ENCODE measurements at regions not wholly inside any gene's neighbourhood (a gene's known extent, or its start where the extent isn't known, plus 50 kb on each side); places are given as distances from the start of the nearest gene placed in this dataset.

- no peak for DNase-seq
These were observed 345.2 kb downstream of the USP25 start for GRCh38 chr21:16074950-16075489.

- DNase-seq: no peak
These were observed 346.0 kb downstream of the USP25 start for GRCh38 chr21:16075649-16076282.

- DNase-seq: no peak
These were observed 346.7 kb downstream of the USP25 start for GRCh38 chr21:16076465-16076864.

GRCh38 chr21:16078382-16078781 is 348.6 kb downstream of the USP25 start:
- DNase-seq: no peak

DNA sequence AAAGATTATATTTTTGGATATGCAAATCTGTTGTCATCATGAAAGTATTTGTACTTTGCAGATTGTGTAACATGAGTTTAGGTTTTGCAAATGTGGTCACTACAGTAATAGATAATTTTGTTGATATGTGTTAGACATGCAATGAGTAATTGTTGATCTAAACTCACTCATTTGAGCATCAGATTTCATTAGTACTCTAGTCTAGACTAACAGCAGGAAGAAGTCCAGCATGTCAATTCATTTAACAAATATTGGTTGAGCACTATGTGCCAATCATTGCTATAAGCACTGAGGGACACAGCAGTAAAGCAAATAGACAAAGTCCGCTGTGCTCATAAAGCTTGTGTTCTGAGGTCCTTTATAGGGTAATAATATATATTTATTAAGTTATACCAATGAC is 350.0 kb downstream of the USP25 start:
- no peak for DNase-seq

- DNase-seq: no peak
These were observed 351.5 kb downstream of the USP25 start for GRCh38 chr21:16081304-16081703.

DNA sequence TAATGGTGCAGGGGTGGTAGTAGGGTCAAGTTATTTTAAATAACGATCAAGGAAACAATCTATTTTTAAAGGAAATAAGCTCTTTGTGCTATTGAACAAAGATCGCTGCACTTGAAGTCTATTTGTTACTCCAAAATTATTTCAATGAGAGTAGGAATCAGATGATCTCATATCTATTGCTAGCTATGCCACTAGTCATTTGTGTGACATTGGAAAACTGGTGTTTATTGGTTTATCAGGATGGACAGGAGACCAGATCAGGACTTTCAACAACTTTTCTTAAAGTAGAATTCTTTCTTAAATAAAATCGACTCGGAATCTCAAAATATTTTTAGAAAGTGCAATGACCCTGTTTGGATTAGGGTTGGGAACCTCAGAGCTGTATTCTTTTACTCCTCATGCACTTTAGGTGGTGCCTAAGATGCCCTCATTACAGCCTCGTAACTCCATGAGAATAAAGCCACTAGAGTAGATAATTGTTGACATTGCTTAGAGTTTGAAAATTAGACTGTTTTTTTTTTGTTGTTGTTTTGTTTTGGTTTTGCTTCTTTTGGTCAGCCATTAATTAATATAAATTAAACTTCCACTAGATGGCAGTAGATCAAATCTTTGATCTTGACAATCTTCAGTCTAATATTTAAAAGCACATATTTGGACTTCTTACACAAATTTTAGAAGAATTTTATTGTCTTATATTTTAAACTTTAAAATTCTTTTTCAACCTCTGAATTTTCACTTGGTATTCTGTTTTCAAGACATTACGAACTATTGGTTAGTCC is 352.4 kb downstream of the USP25 start:
- DNase-seq: no peak

- DNase-seq: no peak
These were observed 355.1 kb downstream of the USP25 start for GRCh38 chr21:16084776-16085364.

DNA sequence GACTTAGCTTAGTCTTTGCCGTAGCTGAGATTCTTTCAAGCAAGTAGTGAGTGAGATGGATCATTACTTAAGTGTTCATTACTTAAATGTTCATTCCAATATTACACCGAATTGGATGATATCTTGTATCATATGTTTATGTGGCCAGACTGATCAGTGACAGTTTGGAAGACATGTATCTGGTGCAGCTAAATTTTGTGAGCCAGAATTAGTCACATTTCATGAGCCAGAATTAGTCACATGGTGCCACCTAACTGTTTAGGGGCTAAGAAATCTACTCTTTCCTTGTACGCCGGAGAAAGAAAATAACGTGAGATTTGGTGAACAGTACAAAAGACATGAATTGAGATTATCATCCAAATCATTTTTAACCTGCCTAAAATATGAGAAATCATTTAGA is 355.6 kb downstream of the USP25 start:
- DNase-seq: no peak

DNA sequence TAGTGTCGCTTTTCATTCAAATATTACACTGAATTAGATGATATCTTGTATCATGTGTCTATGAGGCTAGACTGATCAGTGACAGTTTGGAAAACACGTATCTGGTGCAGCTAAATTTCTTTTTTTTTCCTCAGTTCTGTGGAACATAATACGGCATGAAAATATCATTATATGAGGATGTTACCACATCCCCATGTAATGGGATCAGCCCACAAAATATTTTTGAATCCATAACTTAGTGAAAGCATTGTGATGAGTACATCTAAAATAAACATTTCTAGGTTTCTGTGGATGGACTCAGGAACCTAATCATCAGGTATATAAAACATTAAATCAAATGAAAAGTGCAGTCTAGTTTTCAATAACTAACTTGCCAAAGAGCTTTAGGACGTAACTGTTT is 356.3 kb downstream of the USP25 start:
- DNase-seq: no peak

DNA sequence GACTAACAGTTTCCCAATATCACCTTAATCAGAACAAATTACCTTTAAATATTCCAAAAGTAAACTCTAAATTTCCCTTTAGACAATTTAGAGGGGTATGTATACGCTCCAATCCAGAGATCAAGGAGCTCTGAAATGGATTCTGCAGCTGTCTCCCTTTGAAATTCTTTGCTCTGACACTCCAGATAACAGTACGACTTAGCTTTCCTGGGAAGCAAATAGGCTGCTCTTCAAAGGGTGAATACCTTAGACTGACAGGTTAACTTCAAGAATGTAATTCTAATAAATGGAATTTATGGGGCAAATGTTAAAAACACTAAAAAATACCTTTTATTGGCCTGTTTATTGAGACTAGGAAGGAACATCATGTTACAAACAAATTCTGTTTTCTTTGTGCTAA is 357.2 kb downstream of the USP25 start:
- DNase-seq: no peak

DNA sequence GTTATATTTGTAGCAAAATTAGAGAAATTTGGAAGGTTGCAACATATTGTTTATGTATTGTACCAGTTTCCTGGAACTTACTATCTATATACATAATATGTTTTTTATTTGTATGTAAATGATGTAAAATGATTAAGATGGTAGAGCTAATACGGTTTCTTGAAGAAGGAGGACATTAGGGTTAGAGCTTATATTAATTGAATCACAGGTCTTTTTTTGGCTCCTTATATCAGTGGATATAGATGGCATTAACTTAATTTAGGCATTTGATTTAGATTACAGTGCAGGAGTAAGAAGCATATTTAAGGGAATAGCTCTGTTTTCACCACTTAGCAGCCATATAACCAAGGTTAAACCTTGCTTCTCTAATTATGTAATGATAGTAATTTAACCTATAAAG is 357.7 kb downstream of the USP25 start:
- DNase-seq: no peak

GRCh38 chr21:16088056-16088455 is 358.3 kb downstream of the USP25 start:
- DNase-seq: no peak

- DNase-seq: no peak
These were observed 365.2 kb downstream of the USP25 start for GRCh38 chr21:16095005-16095404.

DNA sequence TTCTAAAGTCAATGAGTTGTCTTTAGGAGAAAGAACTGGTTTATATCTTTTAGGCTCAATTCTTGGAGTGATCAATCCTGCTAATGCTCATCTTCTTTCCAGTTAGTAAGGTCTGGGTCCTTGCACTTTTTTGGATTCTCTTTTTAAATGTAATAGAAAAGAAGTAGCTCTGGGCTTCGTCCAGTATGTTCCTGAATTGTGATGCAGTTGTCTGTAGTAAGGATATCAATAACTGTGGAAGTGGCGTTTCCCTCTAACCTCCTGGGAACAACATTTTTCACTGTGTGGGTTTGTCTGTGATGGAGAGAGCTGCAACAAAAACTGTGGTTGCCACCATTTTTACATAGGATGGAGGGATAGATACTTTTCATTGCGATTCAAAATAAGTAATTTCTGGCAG is 367.2 kb downstream of the USP25 start:
- DNase-seq: no peak

DNA sequence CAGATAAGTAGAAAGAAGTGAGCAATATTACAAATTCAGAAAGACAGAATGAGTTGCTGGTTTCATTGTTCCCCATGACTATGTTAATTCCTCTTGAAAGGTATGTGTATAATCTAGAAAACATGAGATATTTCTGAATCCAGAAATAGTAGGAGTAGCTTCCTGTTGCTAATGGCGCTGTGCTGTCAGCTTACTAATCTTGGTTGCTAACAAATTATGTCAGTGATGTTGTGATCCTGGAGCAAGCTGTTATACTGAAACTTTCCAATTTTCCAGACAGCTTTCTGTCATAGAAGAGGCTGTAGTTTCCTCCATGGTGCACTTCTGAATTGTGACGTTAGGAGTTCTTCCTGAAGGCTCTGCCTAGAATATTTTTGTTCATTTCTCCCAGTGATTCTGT is 372.3 kb downstream of the USP25 start:
- no peak for DNase-seq

DNA sequence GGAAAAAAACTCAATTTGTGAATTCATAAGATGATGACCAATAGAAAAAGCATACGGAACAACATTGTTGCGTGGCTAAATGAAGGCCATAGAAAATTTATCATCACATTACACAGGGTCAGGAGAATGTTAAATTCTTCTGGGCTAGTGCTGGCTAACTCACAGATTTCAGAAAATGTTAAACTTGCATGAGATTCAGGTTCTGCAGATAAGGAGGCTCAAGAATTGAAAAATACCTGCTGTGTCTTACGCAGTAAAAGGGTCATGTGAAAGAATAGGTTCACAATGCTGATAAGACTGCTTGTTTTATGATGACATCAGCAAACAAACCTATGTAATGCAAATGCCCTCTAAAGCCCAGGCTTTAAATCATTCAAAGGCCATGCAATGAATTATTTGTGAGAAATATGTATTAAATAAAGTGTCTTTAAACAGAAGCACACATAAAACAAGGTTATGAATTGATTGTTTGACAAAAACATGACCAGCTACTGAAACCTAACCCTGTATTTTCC is 378.8 kb downstream of the USP25 start:
- DNase-seq: no peak

DNA sequence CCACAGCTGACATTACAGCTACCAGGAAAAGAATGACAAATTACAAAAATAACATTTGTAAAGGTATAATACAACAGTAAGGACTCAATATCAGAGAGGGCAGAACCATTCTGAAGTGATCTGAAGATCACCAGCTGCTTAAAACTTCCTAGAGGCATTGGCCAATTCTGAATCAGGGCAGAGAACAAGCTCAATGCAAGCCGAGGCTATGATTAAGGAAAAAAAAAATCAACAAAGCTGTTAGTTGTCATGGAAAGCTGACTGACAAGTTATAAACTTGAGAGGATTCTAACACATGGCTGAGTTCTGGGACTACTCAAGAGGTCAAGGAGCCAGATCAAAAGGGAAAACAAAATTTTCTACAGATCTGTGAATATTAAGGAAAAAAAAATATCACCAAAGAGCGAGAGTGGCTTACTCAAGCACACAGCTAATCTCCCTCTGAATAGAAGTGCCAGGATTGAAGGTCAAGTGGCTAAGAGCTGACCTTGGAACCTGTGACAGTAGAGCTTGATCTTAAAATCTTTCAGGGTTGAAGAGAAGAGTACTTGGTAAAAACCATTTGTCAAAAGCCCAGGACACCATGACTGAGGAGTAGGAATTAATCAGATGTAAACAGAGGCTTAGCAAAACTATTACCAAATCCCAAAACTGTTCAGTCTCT is 383.4 kb downstream of the USP25 start:
- DNase-seq: no peak

- DNase-seq: no peak
These were observed 385.7 kb downstream of the USP25 start for GRCh38 chr21:16115461-16115860.

GRCh38 chr21:16116069-16116468 is 386.3 kb downstream of the USP25 start:
- no peak for DNase-seq

GRCh38 chr21:16116798-16117197 is 387.0 kb downstream of the USP25 start:
- DNase-seq: no peak

DNA sequence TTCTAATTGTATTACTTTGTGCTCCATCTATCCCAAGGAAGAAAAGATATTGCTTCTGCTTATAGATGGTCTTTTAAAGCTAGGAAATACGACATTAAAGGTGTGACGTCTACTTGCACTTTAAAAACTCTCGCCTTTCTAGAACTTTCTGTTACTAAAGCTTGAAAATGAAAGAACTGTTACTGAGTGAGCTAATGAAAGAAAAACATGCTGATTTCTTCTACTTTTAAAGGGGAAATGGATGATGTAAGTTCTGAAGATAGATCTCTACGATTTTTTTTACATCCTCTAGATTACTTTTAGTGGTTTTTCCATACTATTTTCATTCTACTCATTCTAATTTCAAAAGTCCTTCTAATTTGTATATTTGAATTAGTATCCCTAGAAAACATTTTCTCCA is 387.5 kb downstream of the USP25 start:
- DNase-seq: no peak

All from T-helper 9 cell (primary cell).